ENCODE measurements at regions not wholly inside any gene's neighbourhood (a gene's known extent, or its start where the extent isn't known, plus 50 kb on each side); places are given as distances from the start of the nearest gene placed in this dataset.

DNA sequence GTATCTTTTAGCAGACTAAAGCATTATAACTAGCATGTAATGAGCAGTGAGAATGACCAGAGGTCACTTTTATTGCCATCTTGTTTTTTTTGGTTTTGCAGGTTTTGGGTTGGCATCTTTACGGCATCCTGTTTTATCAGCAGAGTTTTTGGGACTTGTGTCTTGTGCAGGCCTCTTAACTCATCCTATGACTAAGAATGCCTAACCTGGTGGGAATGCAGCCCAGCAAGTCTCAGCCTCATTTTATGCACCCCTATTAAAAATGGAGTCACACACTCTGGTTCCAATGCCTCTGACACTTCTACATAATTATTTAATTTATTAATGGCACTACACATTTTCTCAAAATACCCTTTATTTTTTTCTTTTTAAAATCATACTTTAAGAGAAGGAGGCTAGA is 726.5 kb upstream of the RIOK2 start:
- intact Hi-C loops (cut with DNase I; ENCODE audit: low total_unique reads), result no loop called here
- no peak for DNase-seq
- TF ChIP-seq, protein P1, sequence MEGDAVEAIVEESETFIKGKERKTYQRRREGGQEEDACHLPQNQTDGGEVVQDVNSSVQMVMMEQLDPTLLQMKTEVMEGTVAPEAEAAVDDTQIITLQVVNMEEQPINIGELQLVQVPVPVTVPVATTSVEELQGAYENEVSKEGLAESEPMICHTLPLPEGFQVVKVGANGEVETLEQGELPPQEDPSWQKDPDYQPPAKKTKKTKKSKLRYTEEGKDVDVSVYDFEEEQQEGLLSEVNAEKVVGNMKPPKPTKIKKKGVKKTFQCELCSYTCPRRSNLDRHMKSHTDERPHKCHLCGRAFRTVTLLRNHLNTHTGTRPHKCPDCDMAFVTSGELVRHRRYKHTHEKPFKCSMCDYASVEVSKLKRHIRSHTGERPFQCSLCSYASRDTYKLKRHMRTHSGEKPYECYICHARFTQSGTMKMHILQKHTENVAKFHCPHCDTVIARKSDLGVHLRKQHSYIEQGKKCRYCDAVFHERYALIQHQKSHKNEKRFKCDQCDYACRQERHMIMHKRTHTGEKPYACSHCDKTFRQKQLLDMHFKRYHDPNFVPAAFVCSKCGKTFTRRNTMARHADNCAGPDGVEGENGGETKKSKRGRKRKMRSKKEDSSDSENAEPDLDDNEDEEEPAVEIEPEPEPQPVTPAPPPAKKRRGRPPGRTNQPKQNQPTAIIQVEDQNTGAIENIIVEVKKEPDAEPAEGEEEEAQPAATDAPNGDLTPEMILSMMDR (IDR thresholded peaks at IDR 0.05), result no peak
- no peak for TF ChIP-seq POLR2A (IDR thresholded peaks at IDR 0.05)
- no peaks in the 10 kb centered on the region for H3K4me1 ChIP-seq
- H3K4me3 ChIP-seq, result no peak overlapping the region
- H3K9me3 ChIP-seq, result no peaks in the 10 kb centered on the region
- H3K27me3 ChIP-seq, result no peaks in the 10 kb centered on the region
- no peaks in the 10 kb centered on the region for H3K36me3 ChIP-seq
- H3K27ac ChIP-seq, result no peak overlapping the region

DNA sequence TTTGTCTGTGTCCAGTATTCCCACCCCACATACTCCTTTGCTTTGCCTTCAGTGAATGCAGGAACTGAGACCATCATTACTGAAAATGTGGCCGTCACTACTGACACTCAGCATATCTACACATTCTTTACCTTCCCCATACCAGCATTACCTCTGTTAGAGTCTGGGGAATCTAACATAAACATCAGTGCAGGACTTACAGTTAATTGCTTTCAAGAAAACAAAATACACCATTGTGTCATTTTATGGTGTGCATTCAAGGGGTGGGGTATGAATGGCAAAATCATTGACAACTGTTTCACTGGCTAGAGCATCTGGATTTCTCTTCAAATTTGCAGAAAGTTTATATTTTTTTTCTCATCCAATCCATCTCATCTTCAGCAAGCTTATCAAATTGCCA is 731.4 kb upstream of the RIOK2 start:
- H3K9me3 ChIP-seq, result no peaks in the 10 kb centered on the region
- H3K4me3 ChIP-seq, result no peak overlapping the region
- intact Hi-C loops (cut with DNase I; ENCODE audit: low total_unique reads), result no loop called here
- peaks cover 0 to 4% of the 10 kb centered on the region in 2 donors for H3K36me3 ChIP-seq
- no peak for TF ChIP-seq POLR2A (IDR thresholded peaks at IDR 0.05)
- TF ChIP-seq, protein P1 (IDR thresholded peaks at IDR 0.05), result no peak
- DNase-seq, result no peak
- no peaks in the 10 kb centered on the region for H3K27me3 ChIP-seq
- H3K27ac ChIP-seq, result no peak overlapping the region
- no peaks in the 10 kb centered on the region for H3K4me1 ChIP-seq

DNA sequence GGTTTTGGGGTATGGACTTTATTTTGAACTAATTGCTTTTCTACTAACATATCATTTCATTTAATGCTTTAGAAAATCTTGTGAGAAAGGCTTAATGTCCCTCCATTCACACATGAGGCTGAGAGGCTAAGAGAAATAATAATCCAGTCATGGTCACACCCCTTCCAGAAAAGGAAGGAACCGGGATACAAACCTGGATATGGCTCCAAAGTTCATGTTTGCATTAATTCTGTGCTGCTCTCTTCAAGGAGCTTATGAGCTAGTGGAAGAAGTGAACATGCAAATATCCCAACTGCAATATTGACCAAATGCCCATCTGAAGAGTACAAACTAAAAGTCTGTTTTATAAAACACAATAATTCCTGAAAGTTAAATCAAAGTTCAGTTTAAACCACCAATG is 732.1 kb upstream of the RIOK2 start:
- TF ChIP-seq POLR2A (IDR thresholded peaks at IDR 0.05), result no peak
- TF ChIP-seq, protein P1 (IDR thresholded peaks at IDR 0.05), result no peak
- intact Hi-C loops (cut with DNase I; ENCODE audit: low total_unique reads), result no loop called here
- H3K27me3 ChIP-seq, result no peaks in the 10 kb centered on the region
- DNase-seq, result no peak
- peaks cover 0 to 4% of the 10 kb centered on the region in 2 donors for H3K36me3 ChIP-seq
- H3K9me3 ChIP-seq, result no peaks in the 10 kb centered on the region
- no peak overlapping the region for H3K4me3 ChIP-seq
- H3K27ac ChIP-seq, result no peak overlapping the region
- H3K4me1 ChIP-seq, result no peaks in the 10 kb centered on the region

DNA sequence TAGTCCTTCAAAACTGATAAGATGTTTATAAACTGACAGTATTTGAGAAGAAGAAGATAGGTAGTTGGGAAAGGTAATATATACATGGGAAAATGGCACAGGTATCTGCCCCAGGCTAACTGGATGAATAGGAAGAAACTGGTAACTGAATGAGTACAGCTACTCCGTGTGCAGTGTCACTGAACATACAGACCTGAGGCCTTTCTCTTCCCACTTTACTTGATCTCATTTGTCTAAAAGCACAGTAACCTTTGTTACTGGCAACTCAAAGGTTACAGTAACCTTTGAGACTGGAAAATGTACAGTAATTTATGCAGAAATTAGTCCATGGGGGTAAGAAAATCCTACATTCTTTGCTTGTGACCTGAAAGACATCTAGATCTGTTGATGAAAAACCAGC is 735.0 kb upstream of the RIOK2 start:
- Histone ChIP-seq H3K9me3 (no peaks in the 10 kb centered on the region), H3K27me3 (no peaks in the 10 kb centered on the region), H3K36me3 (peaks cover 0 to 4% of the 10 kb centered on the region in 2 donors), H3K27ac (no peak overlapping the region), H3K4me3 (no peak overlapping the region), H3K4me1 (no peaks in the 10 kb centered on the region)
- TF ChIP-seq POLR2A (IDR thresholded peaks at IDR 0.05), result no peak
- TF ChIP-seq, protein P1 (IDR thresholded peaks at IDR 0.05), result no peak
- no peak for DNase-seq
- intact Hi-C loops (cut with DNase I; ENCODE audit: low total_unique reads), result no loop called here

DNA sequence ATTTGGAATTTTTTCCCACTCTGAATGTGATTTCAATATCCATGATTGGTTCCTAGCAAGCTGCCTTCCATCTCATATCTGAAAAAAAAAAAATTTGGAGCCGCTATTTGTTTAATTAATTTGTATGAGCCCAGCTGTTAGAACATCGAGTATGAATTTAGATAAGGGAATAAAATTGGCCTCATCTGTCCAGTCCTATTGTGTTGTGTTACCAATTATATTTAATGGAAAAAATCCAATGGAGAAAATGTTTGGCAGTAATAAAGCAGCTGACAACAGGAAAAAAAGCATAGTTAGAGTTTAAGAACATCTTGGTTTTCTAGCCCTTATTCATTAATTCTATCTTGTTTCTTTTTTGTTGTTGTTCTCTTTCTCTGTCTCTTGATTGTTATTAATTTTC is 735.6 kb upstream of the RIOK2 start:
- TF ChIP-seq, protein P1 (IDR thresholded peaks at IDR 0.05), result no peak
- Histone ChIP-seq H3K4me1 (no peaks in the 10 kb centered on the region), H3K4me3 (no peak overlapping the region), H3K9me3 (no peaks in the 10 kb centered on the region), H3K27me3 (no peaks in the 10 kb centered on the region), H3K27ac (no peak overlapping the region), H3K36me3 (peaks cover 0 to 4% of the 10 kb centered on the region in 2 donors)
- intact Hi-C loops (cut with DNase I; ENCODE audit: low total_unique reads), result no loop called here
- DNase-seq, result no peak

All from uterus (tissue), 3 donors.